Liver (tissue), 3 donors: ENCODE measurements at regions not wholly inside any gene's neighbourhood (a gene's known extent, or its start where the extent isn't known, plus 50 kb on each side); places are given as distances from the start of the nearest gene placed in this dataset.

Experiments
- CTCF ChIP-seq: fragments of 150-350 bp; IDR thresholded peaks from 2 replicates; pipeline ENCODE4 v1.5.1; 2017; ENCODE audit warnings: improper control_type of control experiment, low read depth, low read length; ENCODE audit not compliant: missing input control
- FOXA1 ChIP-seq: IDR thresholded peaks from 2 replicates; pipeline ENCODE4 v1.6.1; 2016; ENCODE audit warnings: antibody characterized with exemption
- GABPA ChIP-seq, 2 donors: IDR thresholded peaks in 1 of 2; conservative IDR thresholded peaks in 1 of 2; 2 replicates each; pipeline ENCODE4 v1.6.1; 2016; ENCODE audit warnings: antibody characterized with exemption in 2 of 2, mild to moderate bottlenecking in 1 of 2, moderate library complexity in 1 of 2
- JUND ChIP-seq, 2 donors: IDR thresholded peaks; 2 replicates each; pipeline ENCODE4 v1.6.1; 2016; ENCODE audit warnings: antibody characterized with exemption in 2 of 2
- NR2F2 ChIP-seq: IDR thresholded peaks from 2 replicates; pipeline ENCODE4 v1.6.1; 2016; ENCODE audit warnings: antibody characterized with exemption
- RAD21 ChIP-seq, 2 donors: IDR thresholded peaks; 2 replicates each; pipeline ENCODE4 v1.6.1; 2016; ENCODE audit warnings: antibody characterized with exemption in 2 of 2, mild to moderate bottlenecking in 2 of 2
- REST ChIP-seq: IDR thresholded peaks from 2 replicates; pipeline ENCODE4 v1.6.1; 2016; ENCODE audit warnings: antibody characterized with exemption, mild to moderate bottlenecking
- RXRA ChIP-seq, 2 donors: IDR thresholded peaks; 2 replicates each; pipeline ENCODE4 v1.6.1; 2017 to 2018; ENCODE audit warnings: antibody characterized with exemption in 2 of 2, mild to moderate bottlenecking in 1 of 2
- SP1 ChIP-seq: IDR thresholded peaks from 2 replicates; pipeline ENCODE4 v1.6.1; 2018; ENCODE audit warnings: antibody characterized with exemption, mild to moderate bottlenecking
- TAF1 ChIP-seq: conservative IDR thresholded peaks from 2 replicates; pipeline ENCODE4 v1.6.1; 2016; ENCODE audit warnings: antibody characterized with exemption, mild to moderate bottlenecking
- YY1 ChIP-seq: IDR thresholded peaks from 2 replicates; pipeline ENCODE4 v1.6.1; 2016; ENCODE audit warnings: antibody characterized with exemption, mild to moderate bottlenecking
- TF ChIP-seq, protein P1 (sequence below): IDR thresholded peaks from 2 replicates; pipeline ENCODE4 v1.6.1; 2016; ENCODE audit warnings: antibody characterized with exemption
- TF ChIP-seq, protein P2 (sequence below): IDR thresholded peaks from 2 replicates; pipeline ENCODE4 v1.6.1; 2016; ENCODE audit warnings: antibody characterized with exemption
- donor health status: healthy.
- donor health status: healthy.

DNA sequence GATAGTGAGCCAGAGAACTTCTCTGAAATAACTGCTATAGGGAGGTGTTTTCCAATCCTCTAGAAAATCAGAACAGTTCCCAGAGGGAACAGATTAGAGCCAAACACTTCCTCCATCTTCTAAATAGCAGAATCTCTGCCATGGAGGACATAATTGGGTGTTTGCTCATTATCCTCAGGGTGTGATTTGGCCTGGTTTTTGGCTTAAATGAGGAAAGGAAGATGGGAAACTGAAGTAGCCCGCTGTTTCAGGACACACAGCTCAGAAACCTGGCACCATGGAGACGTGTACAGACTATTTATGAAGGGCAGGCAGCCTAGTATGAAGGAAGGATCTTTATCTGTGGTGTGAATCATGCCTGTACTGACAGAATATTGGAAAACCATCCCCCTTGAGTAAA, 231.7 kb upstream of the PRKD1 start:
- TF ChIP-seq CTCF (no peak), RAD21 (IDR thresholded peaks at IDR 0.05) (no peak), SP1 (no peak), GABPA (IDR thresholded peaks at IDR 0.05 in 1 of 2, conservative IDR thresholded peaks at IDR 0.05 in 1 of 2) (no peak), NR2F2 (no peak), TAF1 (no peak), REST (no peak), YY1 (no peak), JUND (IDR thresholded peaks at IDR 0.05) (no peak), RXRA (IDR thresholded peaks at IDR 0.05) (no peak), FOXA1 (no peak)
- TF ChIP-seq, protein P1, sequence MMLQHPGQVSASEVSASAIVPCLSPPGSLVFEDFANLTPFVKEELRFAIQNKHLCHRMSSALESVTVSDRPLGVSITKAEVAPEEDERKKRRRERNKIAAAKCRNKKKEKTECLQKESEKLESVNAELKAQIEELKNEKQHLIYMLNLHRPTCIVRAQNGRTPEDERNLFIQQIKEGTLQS: no peak
- TF ChIP-seq, protein P2, sequence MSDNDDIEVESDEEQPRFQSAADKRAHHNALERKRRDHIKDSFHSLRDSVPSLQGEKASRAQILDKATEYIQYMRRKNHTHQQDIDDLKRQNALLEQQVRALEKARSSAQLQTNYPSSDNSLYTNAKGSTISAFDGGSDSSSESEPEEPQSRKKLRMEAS: no peak
